Mucosa of descending colon (tissue), 3 donors: ENCODE measurements at regions not wholly inside any gene's neighbourhood (a gene's known extent, or its start where the extent isn't known, plus 50 kb on each side); places are given as distances from the start of the nearest gene placed in this dataset.

Source experiments
- ATAC-seq: fragments of 200-7000 bp; cut with Tn5 transposase; one replicate; pipeline ENCODE4 v1.9.1; 2020; ENCODE audit warnings: mild to moderate bottlenecking, moderate library complexity
- DNase-seq, 3 donors: peaks; one replicate each; pipeline ENCODE4 v3.0.0-alpha.2; 2020
- H3K36me3 ChIP-seq: fragments of 200-600 bp; one replicate; pipeline ENCODE4 v1.8.0; 2021; ENCODE audit warnings: low read depth, mild to moderate bottlenecking
- H3K4me1 ChIP-seq: fragments of 200-600 bp; one replicate; pipeline ENCODE4 v1.8.0; 2021; ENCODE audit warnings: low read depth, mild to moderate bottlenecking
- H3K4me3 ChIP-seq: fragments of 200-600 bp; one replicate; pipeline ENCODE4 v1.8.0; 2021; ENCODE audit warnings: mild to moderate bottlenecking
- H3K9me3 ChIP-seq: fragments of 200-600 bp; one replicate; pipeline ENCODE4 v1.8.0; 2021; ENCODE audit warnings: mild to moderate bottlenecking
- CTCF ChIP-seq: fragments of 200-600 bp; IDR thresholded peaks from one replicate; pipeline ENCODE4 v1.8.0; 2022; ENCODE audit warnings: antibody characterized with exemption, mild to moderate bottlenecking
- intact Hi-C, 2 donors: fragments of 100-400 bp; cut with DNase I in 1 of 2; cut with micrococcal nuclease in 1 of 2; formaldehyde crosslinking; loops; one replicate each; pipeline versions ENCODE4 v1.11.0 to v1.11.1; 2022; cut with DNase I, micrococcal nuclease
- donor health status: DM: no; HTN: no; CAD: no; lungs with moderate emphysema.
- donor health status: DM: no; HTN: no; CAD: no.
- donor health status: DM: no; HTN: yes; CAD: no.

GRCh38 chr5:37962389-37962788, 122.5 kb upstream of the GDNF start:
- Histone ChIP-seq H3K4me1 (no peaks in the 10 kb centered on the region), H3K9me3 (peaks cover 16% of the 10 kb centered on the region), H3K4me3 (no peak overlapping the region), H3K36me3 (no peaks in the 10 kb centered on the region)
- intact Hi-C loops, result no loop called here
- DNase-seq (no peak), ATAC-seq (no peak)
- TF ChIP-seq CTCF, result no peak

DNA sequence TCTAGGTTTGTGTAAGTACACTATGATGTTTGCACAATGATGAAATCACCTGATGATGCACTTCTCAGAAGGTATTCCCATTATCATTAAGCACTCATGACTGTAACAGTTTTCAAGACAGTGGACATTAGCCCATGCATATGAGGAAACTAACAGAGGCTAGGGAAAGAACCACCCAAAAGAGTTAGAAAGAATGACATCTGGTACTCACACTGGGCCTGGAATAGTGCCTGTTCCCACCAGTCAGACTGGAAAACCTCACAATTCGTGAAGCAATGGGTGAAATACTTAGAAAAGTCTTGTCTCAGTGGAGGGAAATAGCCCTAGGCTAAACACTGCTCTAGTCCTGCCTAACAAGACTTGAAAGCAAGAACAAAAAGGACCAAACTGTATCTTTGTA, 117.4 kb upstream of the GDNF start:
- intact Hi-C loops, result no loop called here
- Histone ChIP-seq H3K36me3 (no peaks in the 10 kb centered on the region), H3K9me3 (peaks cover 16% of the 10 kb centered on the region), H3K4me1 (no peaks in the 10 kb centered on the region), H3K4me3 (no peak overlapping the region)
- DNase-seq (no peak), ATAC-seq (no peak)
- TF ChIP-seq CTCF, result no peak

DNA sequence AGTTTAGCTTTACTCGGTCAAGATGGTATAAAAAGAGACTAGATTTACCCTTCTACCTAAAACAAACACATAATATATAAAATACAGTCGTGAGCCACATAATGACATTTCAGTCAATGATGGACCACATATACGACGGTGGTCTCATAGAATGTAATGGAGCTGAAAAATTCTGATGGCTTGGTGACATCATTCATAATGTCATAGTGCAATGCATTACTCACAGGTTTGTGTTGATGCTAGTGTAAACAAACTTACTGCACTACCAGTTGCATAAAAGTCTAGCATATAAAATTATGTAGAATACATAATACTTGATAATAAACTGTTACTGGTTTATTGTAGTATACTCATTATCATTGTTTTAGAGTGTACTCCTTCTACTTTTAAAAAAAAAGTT, 115.9 kb upstream of the GDNF start:
- Histone ChIP-seq H3K4me3 (no peak overlapping the region), H3K4me1 (no peaks in the 10 kb centered on the region), H3K36me3 (no peaks in the 10 kb centered on the region), H3K9me3 (peaks cover 16% of the 10 kb centered on the region)
- DNase-seq (no peak), ATAC-seq (no peak)
- no peak for TF ChIP-seq CTCF
- intact Hi-C loops, result no loop called here

DNA sequence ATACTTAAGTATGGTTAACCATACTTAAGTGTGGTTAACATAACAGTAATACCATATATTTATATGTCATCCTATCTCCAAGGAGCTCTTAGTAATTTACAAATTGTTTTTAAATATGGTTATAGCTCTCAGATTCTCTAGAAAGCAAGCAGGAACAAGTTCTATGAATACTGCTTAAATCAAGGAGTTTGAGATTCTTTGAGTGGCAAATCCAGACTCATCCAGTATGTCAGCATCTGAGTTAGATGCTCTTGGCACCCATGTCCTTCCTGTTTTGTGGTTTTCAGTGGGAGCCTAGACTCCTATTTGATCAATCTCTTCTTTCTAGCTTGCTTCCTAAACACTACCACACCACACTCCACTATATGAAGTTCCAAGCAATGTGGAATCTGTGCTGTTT, 114.7 kb upstream of the GDNF start:
- DNase-seq, result no peak
- ATAC-seq, result no peak
- H3K4me3 ChIP-seq, result no peak overlapping the region
- no peaks in the 10 kb centered on the region for H3K36me3 ChIP-seq
- intact Hi-C loops, result no loop called here
- TF ChIP-seq CTCF, result no peak
- no peaks in the 10 kb centered on the region for H3K4me1 ChIP-seq
- peaks cover 14% of the 10 kb centered on the region for H3K9me3 ChIP-seq

- H3K9me3 ChIP-seq, result no peaks in the 10 kb centered on the region
- no peak for DNase-seq
- intact Hi-C loops, result no loop called here
- H3K36me3 ChIP-seq, result no peaks in the 10 kb centered on the region
- H3K4me1 ChIP-seq, result no peaks in the 10 kb centered on the region
- TF ChIP-seq CTCF, result no peak
- ATAC-seq, result no peak
- H3K4me3 ChIP-seq, result no peak overlapping the region
These were observed 112.3 kb upstream of the GDNF start for GRCh38 chr5:37951946-37952721.

DNA sequence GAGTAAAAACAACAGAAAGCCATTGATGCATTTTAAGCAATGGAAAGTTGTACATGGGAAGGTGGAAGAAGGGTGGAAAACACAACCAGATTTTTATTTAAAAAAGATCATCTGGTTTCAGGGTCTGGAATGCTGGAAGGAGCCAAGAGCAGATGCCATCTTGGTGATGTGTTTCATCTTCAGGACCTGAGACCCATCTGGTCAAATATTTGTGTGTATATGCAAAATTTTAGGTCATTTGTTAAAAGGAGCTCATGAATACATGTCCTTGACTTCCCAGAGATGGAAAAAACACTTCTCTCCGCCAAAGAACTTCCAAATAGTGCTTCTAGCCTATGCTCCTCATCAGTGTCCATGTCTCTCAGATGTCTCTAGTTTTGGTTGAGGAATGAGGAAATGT, 110.6 kb upstream of the GDNF start:
- Histone ChIP-seq H3K9me3 (no peaks in the 10 kb centered on the region), H3K36me3 (no peaks in the 10 kb centered on the region), H3K4me1 (no peaks in the 10 kb centered on the region), H3K4me3 (no peak overlapping the region)
- ATAC-seq (no peak), DNase-seq (no peak)
- intact Hi-C loops, result no loop called here
- no peak for TF ChIP-seq CTCF
